SK-N-DZ (cell line): ENCODE measurements at regions not wholly inside any gene's neighbourhood (a gene's known extent, or its start where the extent isn't known, plus 50 kb on each side); places are given as distances from the start of the nearest gene placed in this dataset.
"Not testable (repeated sequence)": the region's sequence is repeated elsewhere in the genome, so short reads cannot be mapped to it uniquely, and the experiment has no call there.

Source experiments
- DNase-seq: peaks from one replicate; pipeline ENCODE4 v3.0.0-alpha.2; 2015; ENCODE audit warnings: low spot score

DNA sequence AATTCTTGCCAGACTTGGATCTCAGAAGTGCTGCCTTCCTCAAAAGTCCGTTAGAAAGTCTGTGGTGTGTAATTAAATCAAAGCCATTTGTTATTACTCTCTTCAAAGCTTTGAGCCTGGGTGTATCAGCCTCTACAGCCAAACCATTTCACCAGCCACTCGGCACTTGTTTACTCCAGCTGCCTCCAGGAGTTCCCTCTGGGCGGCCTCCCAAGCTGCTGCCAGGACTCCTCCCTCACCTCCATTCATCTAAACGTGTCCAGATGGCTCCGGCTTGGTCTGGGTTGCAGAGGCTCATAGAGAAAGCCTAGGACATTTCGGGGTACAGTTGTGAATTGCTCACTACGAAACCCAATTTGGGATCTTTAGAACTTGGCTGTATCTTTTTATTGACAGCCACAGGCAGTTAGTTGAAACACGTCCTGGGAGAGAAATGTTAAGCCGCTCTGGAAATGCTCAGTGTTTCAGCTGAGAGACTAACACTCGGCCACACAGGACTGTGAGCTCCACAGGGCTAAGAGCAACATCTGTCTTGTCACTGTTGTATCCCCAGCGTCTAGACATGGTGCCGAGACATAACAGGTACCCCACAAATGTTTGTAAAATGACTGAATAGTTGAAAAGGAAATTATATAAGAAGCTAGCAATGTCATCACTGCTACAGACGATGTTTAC is 116.9 kb upstream of the NGF start:
- no peak for DNase-seq

DNA sequence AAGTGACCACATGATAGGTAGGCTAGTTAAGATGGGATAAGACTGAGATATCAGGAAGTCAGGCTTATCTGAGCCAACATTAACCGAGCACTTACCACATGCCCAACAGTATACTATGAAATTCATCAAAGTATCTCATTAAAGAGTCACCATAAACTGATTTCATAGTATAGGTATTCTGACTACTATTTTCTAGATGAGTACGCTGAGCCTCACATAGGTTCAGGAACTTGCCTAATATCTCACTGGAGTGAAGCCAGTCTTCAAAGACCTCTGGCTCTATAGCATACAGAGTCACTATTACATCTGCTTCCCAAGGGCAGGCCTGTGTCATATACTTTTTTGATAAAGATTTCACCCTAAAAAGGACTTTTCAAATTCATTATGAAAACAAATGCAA is 115.6 kb upstream of the NGF start:
- DNase-seq: no peak

DNA sequence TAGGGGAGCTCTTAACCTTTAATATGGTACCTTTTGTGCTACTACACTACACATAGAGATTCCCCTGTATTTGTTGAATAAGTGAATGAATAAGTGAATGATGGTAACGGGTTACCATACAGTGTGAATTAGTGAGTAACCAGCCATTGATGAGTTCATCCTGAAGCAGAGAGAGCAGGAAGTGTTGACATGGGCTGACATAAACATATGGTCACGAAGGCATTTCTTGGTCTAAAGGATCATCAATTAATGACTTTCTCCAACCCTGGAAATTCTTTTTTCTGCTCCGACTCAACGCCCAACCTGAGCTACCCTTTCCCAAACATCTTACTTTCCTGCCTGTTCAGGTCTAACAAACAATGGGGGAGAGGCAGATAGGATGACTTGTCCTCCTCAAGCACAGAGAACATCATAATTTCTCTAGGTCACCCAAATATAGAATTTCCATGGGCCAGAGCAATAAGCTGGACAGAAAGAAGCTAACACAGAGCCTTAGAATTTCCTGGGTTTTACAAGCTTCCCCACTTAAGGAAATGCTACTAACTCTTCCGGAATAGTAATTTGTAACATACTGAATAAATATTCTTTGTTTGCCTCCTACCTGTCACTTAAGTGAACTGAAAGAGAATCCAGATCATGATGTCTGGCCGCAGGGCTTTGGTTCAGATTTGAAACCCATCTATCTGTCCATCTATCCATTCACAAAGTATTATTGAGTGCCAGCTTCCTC is 114.7 kb upstream of the NGF start:
- no peak for DNase-seq

DNA sequence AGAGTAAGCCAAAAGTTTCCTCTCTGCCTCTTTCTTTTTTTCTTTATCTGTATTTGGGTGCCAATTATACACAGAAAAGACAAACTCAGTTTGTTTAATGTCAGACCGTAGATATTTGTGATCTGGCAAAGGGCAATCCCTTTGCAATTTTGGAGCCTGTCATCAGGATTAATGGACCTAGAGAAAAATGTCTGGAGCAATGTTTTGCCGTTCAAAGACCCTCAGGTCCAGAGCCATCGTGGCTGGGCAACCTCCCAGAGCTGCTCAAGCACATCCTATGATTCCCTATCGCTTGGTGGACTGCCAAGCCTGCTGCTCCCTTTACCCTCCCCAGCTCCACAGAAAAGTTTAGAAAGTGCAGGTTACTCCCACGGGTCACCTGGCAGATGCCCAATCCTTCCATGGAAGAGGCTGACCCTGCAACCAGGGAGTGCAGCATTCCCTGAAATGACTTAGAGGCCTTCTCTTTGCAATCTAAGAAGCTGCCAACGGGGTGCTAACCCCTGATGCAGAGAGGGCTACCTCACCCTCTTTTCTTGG is 112.5 kb upstream of the NGF start:
- no peak for DNase-seq

DNA sequence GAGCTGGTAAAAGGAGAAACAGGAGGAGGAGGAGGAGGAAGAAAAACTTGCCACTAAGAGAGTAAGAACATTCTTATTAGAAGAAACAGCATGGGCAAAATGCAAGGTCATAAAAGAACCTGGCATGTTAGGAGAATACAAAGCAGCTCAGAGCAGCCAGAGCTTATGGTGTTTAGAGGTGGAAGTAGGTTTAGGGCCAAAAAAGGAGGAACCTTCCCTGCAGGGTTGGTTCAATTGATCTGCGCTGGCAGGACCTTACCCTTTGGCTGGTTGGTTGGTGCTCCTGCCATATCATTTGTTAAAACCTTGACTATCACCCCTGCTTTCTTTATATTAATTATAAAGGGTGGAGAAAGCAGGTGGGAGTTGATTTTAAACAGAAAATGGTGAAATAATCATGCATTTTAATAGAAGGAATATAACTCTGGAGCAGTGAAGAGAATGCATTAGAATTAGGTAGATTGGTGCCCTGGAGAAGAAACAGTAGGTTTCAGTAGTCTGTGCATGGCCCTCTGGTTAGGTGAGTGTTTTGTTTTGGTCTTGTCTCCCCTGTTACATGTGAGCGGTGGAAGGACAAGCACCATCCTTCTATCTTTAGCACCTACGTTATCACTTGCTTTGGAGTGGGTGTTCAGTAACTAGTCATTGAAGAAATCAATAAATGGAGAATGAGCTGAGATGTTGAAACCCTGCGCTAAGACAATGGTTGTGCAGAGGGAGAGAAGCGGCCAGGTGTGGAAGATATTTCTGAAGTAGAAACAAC is 110.4 kb upstream of the NGF start:
- DNase-seq: no peak

DNA sequence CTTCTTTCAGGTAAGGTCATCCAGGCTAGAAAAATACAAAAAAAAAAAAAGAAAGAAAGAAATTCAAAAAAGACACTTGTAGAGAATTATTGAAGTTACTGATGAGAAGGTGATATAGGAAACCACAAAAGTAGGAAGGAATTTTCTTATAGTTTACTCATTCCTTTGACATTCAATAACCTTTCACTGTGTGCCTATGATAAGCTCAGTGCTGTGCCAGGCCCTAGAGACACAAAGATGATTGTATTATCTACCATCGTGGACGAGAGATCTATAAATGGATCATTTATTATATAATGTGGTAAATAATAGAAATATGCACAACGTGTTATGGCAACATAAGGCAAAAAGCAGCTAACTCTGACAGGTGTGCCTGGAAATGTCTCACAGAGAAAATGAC is 109.6 kb upstream of the NGF start:
- DNase-seq: no peak

DNA sequence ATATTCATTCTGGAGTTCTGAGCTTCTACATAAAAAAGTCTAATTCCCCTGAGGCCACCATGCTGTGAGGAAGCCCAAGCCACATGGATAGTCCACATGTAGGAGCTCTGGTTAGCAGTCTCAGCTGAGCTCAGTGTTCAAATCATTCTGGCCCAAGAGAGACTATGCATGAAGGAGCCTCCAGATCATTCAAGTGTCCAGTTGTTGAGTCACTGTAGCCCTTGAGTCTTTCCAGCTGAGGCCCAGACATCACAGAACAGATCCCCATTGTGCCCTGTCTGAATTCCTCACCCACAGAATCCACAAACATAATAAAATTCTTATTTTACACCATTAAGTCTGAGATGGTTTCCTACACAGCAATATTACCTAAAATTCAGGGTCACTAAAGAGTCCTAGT is 107.0 kb upstream of the NGF start:
- no peak for DNase-seq

DNA sequence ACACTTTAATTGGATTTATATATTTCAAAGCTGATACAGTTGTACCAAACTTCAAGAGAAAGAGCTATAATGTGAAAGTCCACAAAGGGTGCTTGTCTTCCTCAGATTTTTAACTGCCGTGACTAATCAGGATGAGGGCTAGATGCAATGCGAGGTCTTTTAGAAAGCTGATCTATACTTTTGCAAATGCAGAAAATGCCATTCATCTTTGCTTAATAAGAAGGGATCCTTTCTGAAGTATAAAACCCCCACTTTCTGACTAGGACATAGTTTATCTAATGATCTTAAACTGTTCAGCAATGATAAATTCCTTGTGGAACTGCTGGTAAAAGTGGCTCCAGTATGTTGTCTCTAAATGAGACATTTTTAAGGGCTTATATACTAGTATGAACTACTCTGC is 102.7 kb upstream of the NGF start:
- DNase-seq: no peak

DNA sequence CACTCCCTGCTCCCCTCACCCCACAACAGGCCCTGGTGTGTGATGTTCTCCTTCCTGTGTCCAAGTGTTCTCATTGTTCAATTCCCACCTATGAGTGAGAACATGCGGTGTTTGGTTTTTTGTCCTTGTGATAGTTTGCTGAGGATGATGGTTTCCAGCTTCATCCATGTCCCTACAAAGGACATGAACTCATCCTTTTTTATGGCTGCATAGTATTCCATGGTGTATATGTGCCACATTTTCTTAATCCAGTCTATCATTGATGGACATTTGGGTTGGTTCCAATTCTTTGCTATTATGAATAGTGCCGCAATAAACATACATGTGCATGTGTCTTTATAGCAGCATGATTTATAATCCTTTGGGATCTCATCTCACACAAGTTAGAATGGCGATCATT is 101.5 kb upstream of the NGF start:
- DNase-seq: not testable (repeated sequence)

DNA sequence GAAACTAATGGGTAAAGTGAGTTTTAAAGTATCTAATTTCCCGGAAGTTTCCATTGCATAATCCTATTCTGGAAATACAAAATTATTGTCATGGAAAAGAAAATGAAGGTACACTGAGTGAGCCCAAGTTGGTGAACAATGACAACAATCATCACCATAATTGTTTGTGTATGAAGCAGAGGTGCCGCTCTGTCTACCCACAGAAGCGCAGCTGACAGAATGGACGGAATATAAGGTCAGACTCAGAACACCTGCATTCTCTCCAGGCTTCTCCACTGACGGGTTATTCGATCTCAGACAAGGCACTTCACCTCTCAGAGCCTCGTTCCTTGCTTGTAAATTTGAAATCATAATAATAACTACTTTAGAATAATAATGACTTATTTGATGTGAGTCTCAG is 99.1 kb upstream of the NGF start:
- no peak for DNase-seq

DNA sequence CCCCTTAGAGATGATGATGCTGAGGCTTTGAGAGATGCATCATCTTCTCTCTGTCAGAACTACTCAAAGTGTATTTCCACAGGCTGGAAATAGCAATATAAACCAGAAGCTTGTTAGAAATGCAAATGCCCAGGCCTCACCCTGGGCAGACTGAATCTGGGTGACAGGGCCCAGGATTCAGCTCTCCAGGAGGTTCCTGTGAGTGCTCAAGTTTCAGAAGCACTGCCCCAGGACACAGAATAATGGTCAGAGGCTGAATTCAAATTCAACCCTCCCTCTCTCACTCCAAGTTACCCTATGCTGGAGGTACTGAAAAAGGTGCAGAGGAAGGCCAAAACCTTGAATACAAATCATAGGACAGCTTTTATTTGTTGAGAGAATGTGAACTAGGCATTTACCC is 98.5 kb upstream of the NGF start:
- no peak for DNase-seq

DNA sequence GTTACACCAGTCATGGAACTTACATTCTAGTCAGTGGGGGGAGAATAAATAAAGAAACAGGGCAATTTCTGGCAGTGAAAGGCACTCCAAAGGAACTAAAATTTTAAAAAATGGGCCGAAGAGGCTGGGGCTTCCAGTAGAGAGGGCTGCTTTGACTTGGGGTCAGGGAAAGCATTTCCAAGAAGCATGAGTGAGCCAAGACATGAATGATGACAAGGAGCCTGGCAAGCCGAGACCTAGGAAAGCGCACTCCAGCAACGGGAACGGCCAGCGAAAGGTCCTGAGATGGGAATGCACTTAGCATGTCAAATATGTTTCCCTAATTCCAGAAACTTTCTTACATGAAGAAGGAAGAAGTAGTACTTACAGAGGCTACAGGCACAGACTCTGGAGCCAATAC is 95.4 kb upstream of the NGF start:
- DNase-seq: no peak

DNA sequence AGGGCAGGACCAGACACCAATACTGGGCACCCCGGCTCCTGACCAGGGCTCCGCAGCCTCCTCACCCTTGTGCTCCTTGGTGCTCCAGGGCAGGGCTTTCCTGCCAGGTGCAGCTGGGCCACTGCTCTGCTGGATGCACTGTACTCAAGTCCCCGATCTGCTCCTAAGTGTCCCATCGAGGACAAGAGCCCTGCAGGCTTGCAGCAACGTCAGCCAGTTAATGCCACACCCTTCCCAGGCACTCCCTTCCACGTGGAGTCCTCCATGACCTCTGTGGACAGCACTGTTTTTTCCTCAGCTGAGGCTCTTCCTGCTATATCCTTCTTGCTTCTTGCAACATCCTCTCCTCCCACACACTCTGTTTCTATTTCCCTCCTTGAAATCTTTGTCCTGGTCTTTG is 94.0 kb upstream of the NGF start:
- no peak for DNase-seq

DNA sequence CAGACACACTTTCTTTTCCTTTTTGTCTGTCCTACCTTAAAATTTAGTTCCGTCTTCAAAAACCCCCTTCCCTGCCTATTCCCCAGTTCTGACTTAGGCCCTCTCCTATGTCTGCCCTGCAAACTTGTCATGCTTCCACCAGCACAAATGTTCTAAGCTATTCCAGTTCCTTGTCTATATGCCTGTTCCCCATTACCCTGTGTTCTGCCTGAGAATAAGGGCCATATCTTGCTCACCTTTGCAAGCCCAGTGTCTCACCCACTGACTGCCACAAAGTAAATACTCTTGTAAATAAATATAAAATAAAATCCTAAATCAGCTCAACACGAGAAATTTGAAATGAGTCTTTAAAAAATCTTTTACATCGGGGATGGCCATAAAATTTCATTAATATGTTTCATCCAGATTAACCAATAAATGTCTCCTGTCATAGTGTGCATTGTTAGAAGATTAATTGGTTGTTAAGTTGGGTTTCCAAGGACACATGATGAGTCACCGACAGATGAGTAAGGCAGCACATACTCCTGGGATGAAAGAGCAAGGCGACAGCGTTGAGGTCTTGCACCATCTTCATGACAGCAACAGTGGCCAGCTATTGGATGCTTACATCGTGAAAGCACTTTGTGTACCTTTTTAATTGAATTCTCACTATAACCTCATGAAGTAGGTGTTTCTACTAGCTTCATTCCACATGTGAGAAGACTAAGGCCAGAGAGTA is 92.6 kb upstream of the NGF start:
- no peak for DNase-seq

DNA sequence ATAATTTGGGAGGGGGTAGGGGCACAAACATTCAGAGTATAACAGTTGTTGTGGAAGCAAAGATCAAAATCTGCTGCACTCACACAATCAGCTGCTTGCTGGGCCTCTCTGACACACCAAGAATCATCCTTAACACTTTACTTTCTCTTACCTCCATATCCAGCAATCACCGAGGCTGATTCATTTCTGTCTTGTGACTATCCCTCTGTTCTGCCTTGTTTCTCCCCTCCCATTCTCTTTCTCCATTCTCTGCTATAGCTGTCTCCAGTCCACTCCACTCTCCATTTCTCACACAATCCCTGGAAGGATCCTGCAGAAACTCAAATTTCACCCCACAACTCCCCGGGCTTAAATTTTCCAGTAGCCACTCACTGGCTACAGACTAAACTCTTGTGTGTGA is 91.8 kb upstream of the NGF start:
- no peak for DNase-seq

DNA sequence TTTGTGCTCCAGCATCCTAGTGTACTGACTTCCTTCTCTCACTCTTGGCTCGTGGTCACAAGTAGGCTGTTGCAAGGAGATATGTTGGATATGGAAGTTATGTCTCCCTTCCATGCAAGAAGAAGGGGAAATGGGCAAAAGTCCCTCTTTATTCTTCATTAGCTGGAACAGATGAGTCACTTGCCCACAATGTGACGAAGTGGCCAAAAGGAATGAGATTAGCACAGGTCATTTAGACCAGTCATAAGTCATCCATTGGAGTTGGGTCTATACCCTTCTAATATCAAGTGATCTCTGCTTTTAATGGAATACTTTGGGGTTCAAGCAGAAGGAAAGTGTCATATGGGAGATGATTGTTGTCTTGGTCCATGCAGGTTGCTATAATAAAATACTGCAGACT is 91.2 kb upstream of the NGF start:
- DNase-seq: no peak

DNA sequence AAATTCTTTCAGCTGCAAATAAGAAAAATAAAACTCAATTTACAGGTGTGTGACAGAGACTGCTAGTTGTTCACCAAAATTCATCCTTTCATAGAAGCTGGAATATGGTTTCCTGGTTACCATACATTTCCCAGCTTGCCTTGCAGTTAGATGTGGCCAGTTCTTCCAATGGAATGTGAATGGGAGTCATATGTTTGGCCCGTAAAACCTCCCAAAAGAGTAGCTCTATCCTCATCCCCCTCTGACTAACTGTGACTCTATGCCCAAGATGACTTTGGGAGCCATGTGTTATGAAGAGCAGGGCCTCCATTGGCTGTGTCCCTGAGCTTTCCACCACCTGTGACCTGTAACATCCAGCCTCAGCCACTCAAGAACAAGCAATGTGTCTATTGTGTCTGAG is 90.6 kb upstream of the NGF start:
- DNase-seq: no peak

DNA sequence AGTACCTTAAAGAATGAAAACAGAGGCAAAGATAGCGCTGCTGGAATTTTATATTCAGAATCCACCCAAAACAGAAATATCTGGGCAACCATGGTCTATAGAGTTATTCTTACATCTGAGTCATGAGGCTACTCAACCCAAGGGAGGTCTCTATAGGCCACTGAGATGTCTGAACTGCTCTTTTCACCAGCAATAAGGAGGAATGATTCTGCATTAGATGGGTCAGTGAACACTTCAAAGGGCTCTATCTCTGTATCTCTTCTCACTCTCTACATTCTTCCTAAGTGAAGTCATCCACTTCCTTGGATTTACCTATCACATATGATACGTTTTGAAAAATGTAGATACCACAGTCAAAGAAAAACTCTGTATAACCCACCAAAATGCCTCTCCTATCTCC is 90.2 kb upstream of the NGF start:
- DNase-seq: no peak

DNA sequence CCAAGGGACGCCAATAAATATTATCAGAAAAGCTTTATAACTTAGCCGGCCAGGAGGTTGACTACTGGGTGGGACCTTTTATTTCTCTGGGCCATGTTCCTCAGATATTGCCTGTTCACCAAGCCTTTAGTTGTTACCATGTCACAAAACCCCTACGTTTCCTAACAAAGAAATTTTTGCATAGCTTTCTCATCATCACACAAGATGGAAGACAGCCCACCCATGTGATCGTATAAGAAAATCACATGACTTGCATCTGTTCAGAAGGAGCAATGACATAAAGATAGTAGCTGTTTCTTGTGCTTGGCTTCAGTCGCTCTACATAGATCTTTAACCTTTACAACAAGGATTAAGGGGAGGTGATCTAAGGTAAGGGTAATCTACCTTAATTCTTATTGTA is 88.9 kb upstream of the NGF start:
- DNase-seq: no peak

DNA sequence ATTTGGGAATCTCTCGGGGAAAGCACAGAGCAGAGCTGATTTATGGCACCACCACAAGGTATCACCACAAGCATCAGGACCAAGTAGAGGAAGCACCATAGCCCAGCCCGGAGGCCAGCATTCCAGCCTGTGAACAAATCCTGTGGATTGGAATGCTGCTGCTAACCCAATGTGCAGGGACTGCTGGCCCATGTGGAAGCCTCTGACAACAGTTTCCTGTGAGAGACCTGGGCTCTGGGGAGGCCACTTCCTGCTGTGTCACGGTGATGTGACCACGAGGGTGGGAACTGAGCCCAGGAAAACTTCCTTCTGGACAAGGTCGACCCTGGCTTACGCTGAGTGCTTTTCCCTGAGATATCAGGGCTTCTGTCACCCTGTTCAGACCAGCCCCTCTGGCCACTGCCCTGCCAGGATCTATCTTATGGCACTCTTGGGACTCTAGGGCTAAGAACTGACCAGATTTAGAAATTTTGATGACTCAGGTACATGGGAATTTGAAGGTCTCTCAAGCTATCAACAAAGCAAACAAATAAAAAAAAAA is 88.3 kb upstream of the NGF start:
- no peak for DNase-seq

DNA sequence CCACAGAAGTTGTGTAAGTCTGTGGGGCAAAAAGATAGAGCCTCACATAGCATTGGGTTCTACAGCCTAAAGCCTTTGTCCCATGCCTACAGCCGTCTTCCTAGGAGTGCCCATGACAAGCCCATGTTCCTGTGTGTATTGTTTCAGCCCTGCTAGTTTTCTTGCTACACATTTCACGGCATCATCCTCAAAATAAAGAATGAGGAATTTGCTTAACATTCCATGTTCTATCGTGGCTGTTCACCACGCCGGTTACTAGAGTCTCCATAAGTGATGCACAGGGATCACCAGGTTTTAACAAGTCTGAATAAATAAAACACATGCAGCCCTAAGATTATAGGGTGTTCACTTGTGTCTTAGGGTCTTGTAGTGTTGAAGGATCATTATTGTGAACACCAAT is 87.4 kb upstream of the NGF start:
- DNase-seq: no peak

DNA sequence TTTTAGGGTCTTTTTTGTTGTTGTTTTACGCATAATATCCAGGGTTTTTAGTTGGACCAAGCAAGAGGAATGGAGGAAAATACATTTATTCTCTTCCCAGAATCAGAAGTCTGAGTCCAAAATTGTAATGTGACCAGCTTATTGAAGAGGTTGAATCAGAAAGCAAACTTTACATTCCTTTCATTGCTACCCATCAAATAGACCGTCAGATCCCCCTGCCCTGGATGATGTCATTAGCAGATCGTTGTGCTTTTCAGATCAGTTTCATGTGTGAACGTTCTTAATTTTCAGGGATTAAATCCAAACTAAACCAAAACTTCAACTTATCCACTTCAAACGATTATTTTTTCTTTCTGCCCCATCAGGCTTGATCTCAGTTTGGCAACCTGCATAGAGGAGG is 85.7 kb upstream of the NGF start:
- no peak for DNase-seq
